Right lobe of liver (tissue), 4 donors: ENCODE measurements at regions not wholly inside any gene's neighbourhood (a gene's known extent, or its start where the extent isn't known, plus 50 kb on each side); places are given as distances from the start of the nearest gene placed in this dataset.

Experiments
- POLR2A ChIP-seq: fragments of 450-650 bp; IDR thresholded peaks from one replicate; pipeline ENCODE4 v1.6.1; 2017; ENCODE audit warnings: antibody characterized with exemption, mild to moderate bottlenecking
- TF ChIP-seq, protein P1 (sequence below), 4 donors: fragments of 200-600 bp in 3 of 4; fragments of 450-650 bp in 1 of 4; IDR thresholded peaks; one replicate each; pipeline versions ENCODE4 v1.5.1 to v1.8.0; 2016 to 2022; ENCODE audit warnings: antibody characterized with exemption in 4 of 4, mild to moderate bottlenecking in 2 of 4
- donor health status: DM: no; HTN: no; CAD: no.
- donor health status: DM: no; HTN: no; CAD: no.
- donor health status: DM: no; HTN: yes; CAD: no.

DNA sequence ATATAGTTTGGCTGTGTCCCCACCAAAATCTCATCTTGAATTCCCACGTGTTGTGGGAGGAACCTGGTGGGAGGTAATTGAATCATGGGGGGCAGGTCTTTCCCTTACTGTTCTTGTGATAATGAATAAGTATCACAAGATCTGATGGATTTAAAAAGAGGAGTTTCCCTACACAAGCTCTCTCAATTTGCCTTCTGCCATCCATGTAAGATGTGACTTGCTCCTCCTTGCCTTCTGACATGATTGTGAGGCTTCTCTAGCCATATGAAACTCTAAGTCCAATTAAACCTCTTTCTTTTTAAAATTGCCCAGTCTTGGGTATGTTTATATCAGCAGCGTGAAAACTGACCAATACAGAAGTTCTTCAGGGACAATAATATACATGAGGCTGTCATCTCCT, 425.1 kb downstream of the PABPC4L start:
- TF ChIP-seq, protein P1, sequence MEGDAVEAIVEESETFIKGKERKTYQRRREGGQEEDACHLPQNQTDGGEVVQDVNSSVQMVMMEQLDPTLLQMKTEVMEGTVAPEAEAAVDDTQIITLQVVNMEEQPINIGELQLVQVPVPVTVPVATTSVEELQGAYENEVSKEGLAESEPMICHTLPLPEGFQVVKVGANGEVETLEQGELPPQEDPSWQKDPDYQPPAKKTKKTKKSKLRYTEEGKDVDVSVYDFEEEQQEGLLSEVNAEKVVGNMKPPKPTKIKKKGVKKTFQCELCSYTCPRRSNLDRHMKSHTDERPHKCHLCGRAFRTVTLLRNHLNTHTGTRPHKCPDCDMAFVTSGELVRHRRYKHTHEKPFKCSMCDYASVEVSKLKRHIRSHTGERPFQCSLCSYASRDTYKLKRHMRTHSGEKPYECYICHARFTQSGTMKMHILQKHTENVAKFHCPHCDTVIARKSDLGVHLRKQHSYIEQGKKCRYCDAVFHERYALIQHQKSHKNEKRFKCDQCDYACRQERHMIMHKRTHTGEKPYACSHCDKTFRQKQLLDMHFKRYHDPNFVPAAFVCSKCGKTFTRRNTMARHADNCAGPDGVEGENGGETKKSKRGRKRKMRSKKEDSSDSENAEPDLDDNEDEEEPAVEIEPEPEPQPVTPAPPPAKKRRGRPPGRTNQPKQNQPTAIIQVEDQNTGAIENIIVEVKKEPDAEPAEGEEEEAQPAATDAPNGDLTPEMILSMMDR (IDR thresholded peaks at IDR 0.05) = no peak
- TF ChIP-seq POLR2A = no peak
